HG02870 (cell line): ENCODE measurements at regions not wholly inside any gene's neighbourhood (a gene's known extent, or its start where the extent isn't known, plus 50 kb on each side); places are given as distances from the start of the nearest gene placed in this dataset.
"Not testable (repeated sequence)": the region's sequence is repeated elsewhere in the genome, so short reads cannot be mapped to it uniquely, and the experiment has no call there.

Experiments used
- ATAC-seq: cut with Tn5 transposase; IDR thresholded peaks from one replicate; pipeline ENCODE4 v1.9.1; 2021; ENCODE audit warnings: mild to moderate bottlenecking, moderate library complexity; ENCODE audit not compliant: unreplicated experiment

- no peak for ATAC-seq
Observed at GRCh38 chr9:129305246-129305645, 127.2 kb upstream of the IER5L start.

GRCh38 chr9:129301941-129302340 is 123.9 kb upstream of the IER5L start:
- ATAC-seq: no peak

DNA sequence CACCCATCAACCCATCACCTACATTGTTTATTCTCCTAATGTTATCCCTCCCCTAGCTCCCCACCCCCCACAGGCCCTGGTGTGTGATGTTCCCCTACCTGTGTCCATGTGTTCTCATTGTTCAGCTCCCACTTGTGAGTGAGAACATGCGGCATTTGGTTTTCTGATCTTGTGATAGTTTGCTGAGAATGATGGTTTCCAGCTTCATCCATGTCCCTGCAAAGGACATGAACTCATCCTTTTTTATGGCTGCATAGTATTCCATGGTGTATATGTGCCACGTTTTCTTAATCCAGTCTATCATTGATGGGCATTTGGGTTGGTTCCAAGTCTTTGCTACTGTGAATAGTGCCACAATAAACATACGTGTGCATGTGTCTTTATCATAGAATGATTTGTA is 118.1 kb upstream of the IER5L start:
- ATAC-seq: not testable (repeated sequence)

DNA sequence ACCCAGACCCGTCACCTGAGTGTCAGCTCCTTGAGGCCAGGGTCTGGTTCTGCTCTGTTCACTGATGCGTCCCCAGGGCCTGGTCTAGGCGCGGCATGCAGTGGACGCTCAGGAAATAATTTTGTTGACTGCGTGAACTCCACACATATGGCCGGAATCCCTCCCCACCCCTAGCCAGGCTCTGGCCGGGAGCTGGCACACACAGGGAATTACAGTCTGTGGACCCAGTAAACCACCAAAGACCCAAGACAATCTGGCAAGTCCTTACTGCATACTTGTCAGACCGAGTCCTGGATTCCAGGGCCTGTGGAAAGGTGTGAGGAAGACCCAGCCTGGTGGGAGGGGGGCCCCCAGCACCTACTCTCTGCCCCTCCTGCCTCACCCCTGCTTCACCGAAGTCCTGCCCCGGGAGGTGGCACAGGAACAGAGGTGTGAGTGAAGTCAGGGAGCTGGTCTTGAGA is 113.0 kb upstream of the IER5L start:
- no peak for ATAC-seq

DNA sequence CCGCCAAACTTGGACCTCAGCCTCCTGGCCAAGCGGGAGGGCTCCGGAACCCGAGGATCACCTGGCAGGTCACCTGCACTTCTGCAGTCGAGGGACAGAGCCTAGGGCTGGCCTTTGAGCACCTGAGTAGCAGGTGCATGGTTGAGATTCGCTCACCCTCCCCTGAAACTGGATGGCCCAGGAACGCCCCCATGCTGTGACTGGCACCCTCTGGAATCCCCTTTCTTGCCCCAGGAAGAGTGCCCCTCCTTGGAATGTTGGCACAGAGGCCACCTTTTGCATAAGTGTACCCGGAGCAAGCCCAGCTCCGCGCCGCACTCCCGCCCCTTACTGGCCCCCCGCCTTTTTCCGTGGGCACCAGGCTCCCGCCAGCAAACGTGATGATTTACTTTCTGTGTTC is 112.5 kb upstream of the IER5L start:
- ATAC-seq: no peak

DNA sequence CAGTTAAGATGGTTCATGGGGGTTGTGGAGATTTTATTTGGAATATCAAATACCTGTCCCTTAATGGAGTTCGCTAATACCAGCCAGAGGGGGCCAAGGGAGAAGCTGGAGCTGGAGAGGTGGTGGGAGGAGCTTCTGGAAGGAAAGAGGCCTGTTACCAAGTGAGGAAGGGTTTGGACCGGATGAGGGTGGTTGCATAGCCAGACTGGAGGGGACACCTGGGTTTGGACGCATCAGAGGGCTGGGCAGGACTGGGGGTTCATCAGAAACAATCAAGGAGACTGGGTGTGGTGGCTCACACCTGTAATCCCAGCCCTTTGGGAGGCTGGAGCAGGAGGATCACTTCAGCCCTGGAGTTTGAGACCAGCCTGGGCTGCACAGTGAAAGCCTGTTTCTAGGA is 111.8 kb upstream of the IER5L start:
- ATAC-seq: no peak

DNA sequence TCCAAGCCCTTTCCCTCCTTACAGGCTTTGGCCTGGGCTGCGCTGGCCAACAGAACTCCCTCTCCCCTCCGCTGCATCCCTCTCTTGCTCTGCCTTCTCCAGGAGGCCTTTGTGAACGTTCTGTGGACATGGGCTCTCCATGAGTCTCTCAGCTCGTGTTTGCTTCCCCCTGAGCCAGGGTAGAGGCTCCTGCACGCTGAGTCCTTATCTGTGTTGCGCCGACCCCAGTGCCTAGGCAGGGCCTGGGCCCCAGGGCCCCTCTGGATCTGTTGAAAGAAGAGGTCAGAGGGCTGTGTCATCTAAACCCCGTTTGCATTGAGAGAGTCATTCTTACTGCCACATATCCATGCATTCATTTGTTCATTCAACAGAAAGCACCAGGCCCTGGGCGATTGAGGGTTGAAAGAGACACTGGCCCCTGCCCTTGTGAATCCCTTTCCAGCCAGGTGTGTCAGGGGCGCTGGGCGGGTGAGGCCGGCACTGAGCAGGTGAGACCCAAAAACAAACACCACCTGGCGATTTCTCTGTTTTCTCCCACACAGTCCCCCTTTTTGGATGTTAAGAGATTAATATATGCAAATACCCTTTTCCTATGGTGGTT is 111.2 kb upstream of the IER5L start:
- no peak for ATAC-seq

DNA sequence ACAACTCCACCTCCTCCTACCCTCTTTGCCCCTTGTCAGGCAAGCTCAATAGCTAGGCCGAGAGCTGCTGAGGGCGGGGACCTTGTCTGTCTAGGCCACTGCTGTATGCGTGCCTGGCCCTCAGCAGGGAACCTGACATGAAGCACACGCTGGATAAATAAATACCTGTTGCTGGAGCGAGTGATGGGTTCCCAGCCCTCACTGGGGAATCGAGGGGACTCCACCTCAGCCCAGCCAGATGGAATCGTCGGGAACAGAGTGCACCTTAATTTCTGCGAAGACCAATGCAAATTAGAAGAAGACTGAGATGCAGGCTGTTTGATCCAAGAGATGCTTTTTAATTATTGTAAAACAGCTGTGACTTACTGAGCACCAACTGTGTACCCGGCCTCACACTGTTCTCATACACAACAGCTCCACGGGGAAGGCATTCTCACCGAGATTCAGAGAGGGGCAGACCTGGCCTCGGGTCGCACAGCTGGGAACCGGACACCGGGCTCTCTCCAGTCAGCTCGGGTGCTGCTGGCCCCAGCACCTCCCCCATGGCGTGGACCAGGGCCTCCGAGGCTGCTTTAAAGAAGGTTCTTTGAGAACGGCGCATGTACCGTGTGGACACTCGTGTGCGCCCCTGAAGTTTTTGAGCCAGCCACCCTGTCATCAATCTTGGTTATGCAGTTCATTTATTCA is 109.7 kb upstream of the IER5L start:
- ATAC-seq: no peak

DNA sequence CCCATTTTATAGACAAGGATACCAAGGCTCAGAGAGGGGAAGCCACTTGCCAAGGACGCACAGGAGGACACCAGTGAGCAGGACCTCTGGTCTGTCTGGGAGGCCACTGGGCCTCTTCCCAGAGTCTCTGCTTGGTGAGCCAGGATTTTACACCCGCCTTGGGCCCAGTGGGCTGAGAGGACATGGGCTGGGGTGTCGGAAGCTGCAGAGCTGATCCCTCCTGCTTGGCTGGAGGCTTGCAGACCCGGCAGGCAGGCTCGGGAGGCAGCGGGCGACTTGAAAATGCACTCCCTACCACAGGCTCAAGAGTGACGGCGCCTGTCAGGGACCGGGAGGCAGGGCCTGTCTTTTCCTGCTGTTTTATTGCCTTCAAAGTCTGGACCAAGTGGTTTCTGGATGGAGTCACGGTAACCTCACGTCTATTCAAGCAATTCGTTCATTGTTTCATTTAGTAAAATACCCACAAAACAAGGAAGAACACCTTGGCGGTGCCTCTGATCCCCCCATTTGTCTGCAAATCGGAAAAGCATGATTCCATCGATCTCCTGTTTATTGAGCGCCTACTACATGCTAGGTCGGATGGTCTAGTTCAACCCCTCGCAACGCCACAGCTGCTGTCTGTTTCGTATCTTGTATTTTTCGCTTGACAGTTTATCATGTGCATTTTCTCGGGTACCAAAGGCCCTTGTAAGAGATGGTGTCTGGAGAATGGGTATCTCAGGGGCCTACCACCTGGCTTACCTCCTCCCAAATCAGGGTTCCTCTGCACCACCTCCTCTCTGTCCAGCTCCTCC is 108.1 kb upstream of the IER5L start:
- no peak for ATAC-seq

GRCh38 chr9:129285382-129285781 is 107.3 kb upstream of the IER5L start:
- ATAC-seq: no peak

DNA sequence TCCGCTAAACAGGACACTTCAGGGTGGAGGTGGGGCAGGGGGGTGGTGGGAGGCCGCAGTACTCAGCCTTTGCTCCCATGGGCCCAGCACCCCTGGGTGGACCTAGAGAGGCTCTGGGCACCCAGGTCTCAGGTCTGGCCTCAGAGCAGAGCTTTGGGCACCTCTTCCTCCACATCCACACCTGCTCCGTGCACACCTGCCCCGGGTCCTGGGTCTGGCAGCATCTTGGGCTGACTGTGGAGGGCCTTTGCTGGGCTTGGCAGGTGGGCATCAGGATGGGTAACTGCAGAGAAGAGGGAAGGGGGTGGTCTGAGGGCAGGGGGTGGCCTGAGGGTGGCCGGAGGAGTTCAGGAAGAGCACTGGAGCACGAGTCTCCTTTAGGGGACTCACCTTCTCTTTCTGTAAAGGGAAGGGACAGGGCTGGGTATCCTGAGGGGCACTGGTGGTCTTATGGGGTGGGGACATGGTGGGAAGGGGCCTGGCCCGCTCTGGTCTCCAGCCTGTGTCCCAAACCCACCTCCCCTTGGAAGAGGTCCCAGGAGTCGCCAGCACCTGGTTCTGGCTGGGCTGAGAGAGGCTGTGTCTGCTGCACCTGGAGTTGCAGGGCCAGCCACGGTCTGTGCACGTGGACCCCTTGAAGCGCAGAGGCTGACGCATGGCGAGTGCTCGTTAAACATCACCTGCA is 106.7 kb upstream of the IER5L start:
- no peak for ATAC-seq

- ATAC-seq: no peak
Observed at GRCh38 chr9:129283705-129284606, 105.9 kb upstream of the IER5L start.

- ATAC-seq: no peak
Observed at GRCh38 chr9:129283291-129283691, 105.2 kb upstream of the IER5L start.

DNA sequence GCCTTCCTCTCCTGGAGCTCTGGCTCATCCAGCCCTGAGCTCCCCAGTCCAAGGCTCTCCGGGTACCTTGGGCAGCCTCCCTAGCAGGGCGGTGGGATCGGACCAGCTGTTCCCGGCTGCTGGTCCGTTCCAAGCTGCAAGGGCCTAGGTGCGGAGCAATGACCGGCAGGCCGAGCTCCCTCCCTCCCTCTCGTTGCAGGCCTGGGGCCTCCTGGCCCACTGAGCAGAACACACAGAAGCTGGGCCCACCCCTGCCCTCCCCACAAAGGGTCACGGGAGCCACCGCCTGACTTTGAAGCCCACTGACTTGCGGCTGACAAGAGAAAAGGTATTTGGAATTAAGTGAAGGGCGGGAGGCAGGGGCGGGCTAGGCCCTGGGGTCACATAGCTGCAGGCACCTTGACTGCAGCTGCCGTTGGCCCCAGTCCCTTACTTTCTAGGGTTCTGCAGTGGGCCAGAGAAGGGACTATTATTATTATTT is 104.7 kb upstream of the IER5L start:
- ATAC-seq: no peak

DNA sequence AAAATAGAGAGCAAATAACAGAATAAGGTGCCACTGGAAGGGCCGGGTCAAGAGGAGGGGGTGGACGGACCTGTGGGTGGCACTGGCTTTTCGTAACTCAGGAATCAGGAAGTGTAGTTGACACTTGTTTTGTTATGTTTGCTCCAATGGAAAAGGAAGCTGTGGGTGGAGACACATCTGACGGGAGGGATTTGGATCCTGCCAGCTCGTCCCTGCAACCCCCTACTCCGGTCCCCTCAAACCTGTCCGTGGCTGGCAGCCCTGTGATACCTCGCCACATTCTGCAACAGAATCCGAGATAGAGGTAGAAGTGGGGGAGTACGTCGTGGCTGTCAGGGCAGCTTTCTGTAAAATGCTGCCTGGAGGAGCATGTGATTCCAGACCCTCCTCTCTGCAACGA is 104.2 kb upstream of the IER5L start:
- ATAC-seq: no peak

DNA sequence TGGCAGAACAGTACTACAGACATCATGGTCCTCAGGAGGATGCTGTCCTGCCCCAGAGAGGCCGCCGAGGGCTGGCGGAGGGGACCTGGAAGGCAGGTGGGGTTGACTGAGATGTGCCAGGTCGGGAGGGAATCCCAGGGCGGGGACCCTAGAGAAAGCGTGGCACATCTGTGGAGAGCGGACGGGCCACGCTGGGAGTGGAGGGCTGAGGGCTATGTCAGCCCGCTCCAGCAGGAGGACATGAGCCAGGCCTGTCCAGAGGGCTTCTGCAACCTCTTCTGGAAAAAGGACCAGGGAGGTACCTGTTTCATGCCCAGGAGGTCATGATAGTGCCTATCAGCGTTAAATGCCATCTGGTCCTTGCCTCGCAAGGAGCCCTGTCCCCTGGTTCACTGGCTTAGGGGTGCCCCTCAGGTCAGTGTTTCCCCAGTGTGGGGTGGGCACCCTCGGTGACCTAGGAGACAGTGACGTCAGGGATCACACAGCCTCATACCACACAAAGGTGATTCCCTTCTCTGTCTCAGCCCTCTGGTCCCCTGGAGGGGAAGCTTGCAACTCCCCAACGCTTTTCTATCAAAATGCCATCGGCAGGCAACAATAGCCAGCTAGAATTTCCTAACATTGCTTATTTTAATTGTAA is 103.6 kb upstream of the IER5L start:
- no peak for ATAC-seq

DNA sequence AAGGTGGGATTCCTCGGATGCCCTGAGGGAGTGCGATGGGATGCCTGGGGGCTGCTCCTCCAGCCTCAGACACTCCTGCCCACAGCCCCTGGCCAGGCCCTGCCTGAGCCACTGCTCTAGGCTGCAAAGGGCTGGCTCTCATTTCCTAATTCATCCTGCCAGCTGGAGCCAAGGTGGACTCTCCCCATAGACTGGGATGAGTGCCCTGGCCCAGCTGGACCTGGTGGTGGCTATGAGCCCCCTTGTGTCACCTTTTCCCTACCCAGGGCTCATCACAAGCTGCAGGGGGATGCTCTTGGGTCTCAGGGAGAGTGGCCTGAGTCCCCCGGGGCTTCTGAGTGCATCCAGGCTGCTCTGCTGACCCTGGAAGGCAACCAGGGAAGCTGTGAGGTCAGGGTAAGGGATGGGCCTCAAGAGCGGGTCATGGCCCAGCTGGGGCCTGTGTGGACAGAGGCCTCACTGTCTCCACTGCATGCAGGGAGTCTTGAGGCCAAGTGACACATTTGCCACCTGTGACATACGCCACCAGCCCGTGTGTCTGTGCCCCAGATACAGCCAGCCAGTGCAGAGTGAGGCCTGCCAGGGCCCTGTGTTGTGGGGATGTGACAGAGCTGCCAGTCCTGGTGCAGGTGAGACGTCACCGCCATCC is 102.7 kb upstream of the IER5L start:
- no peak for ATAC-seq

GRCh38 chr9:129280236-129280622 is 102.2 kb upstream of the IER5L start:
- ATAC-seq: no peak
